ENCODE measurements at regions not wholly inside any gene's neighbourhood (a gene's known extent, or its start where the extent isn't known, plus 50 kb on each side); places are given as distances from the start of the nearest gene placed in this dataset.

GRCh38 chr13:60267498-60268202, 103.9 kb upstream of the DIAPH3 start:
- TF ChIP-seq CTCF (IDR thresholded peaks at IDR 0.05) (no peak), POLR2A (IDR thresholded peaks at IDR 0.05) (peak in 1 of 2 donors; percentile 21)
